AG04450 (cell line): ENCODE measurements at regions not wholly inside any gene's neighbourhood (a gene's known extent, or its start where the extent isn't known, plus 50 kb on each side); places are given as distances from the start of the nearest gene placed in this dataset.

ENCODE experiments used
- CTCF ChIA-PET: fragments of 300-600, 350-600 bp; formaldehyde crosslinking; extraction: SDS; loops from one replicate; lab custom pipeline; 2022; ENCODE audit warnings: antibody characterized with exemption, inconsistent platforms; lab: Charles Lee
- POLR2A ChIA-PET: fragments of 350-600 bp; formaldehyde crosslinking; extraction: SDS; loops from one replicate; lab custom pipeline; 2021; ENCODE audit warnings: antibody characterized with exemption, inconsistent platforms; lab: Yijun Ruan, JAX
- DNase-seq: peaks from one replicate; pipeline ENCODE4 v3.0.0-alpha.2; 2011; ENCODE audit warnings: low read depth, low spot score
- H3K27ac ChIP-seq: one replicate; pipeline ENCODE4 v1.5.1; 2012; ENCODE audit warnings: low read depth, low read length, control low read depth
- H3K27me3 ChIP-seq: one replicate; pipeline ENCODE4 v1.6.0; 2012; ENCODE audit warnings: low read length; ENCODE audit not compliant: control insufficient read depth, insufficient read depth
- H3K4me3 ChIP-seq: 2 replicates; pipeline ENCODE4 v1.5.1; 2011; ENCODE audit warnings: mild to moderate bottlenecking, low read depth, low read length, control low read depth
- H3K9me3 ChIP-seq: 2 replicates; pipeline ENCODE4 v1.5.1; 2012; ENCODE audit warnings: low read length; ENCODE audit not compliant: control insufficient read depth, insufficient read depth
- TF ChIP-seq, protein P1 (sequence below): IDR thresholded peaks from 2 replicates; pipeline ENCODE4 v1.5.1; 2011; ENCODE audit warnings: low read depth, low read length, control low read depth, inconsistent platforms

DNA sequence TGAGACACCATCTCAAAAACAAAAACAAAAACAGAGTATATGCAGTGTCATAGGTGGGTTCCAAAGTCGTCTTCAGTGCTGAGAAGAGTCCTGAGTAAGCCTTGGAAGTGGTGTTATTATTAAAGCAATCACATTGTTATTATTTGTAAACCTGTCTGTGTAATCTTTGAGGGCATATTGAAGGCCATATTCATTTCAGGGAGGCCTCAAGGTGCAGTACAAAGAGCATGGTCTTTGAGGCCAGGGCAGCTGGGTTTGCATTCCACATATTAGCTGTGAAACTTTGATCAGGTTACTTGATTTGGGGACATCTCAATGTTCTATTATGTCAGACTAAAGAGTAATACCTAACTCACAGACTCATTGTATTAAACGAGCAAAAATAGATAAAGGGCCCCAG, 139.3 kb upstream of the SOX4 start:
- TF ChIP-seq, protein P1, sequence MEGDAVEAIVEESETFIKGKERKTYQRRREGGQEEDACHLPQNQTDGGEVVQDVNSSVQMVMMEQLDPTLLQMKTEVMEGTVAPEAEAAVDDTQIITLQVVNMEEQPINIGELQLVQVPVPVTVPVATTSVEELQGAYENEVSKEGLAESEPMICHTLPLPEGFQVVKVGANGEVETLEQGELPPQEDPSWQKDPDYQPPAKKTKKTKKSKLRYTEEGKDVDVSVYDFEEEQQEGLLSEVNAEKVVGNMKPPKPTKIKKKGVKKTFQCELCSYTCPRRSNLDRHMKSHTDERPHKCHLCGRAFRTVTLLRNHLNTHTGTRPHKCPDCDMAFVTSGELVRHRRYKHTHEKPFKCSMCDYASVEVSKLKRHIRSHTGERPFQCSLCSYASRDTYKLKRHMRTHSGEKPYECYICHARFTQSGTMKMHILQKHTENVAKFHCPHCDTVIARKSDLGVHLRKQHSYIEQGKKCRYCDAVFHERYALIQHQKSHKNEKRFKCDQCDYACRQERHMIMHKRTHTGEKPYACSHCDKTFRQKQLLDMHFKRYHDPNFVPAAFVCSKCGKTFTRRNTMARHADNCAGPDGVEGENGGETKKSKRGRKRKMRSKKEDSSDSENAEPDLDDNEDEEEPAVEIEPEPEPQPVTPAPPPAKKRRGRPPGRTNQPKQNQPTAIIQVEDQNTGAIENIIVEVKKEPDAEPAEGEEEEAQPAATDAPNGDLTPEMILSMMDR = no peak
- POLR2A ChIA-PET = no interaction called here

GRCh38 chr6:21455071-21455470, 138.5 kb upstream of the SOX4 start:
- POLR2A ChIA-PET = no interaction called here

More for the DNA sequence above, 139.3 kb upstream of the SOX4 start:
- DNase-seq = no peak
- CTCF ChIA-PET = no interaction called here
- H3K9me3 ChIP-seq = no peaks in the 10 kb centered on the region; the same call in none of the 2 replicates
- no peak overlapping the region for H3K27ac ChIP-seq
- H3K27me3 ChIP-seq = no peaks in the 10 kb centered on the region
- no peak overlapping the region for H3K4me3 ChIP-seq

DNA sequence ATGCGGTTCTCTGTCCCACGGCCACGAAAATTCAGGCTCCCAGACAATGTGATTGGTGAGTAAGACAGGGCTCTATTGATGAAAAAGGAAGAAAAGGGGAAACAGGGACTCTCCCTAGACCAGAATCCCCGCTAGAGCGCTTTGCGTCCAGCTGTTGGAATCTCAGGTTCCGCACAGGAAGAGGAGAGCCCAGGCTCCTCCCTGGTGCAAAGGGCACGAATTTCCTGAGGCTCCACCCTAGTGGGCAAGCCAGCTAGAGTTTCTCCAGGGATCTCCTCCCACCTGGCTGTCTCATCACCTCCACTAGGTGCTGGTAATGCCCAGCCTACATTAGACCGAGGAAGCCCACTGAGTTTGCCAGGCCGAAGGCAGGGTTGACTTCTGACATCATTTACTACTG, 135.9 kb upstream of the SOX4 start:
- H3K27me3 ChIP-seq = no peaks in the 10 kb centered on the region
- CTCF ChIA-PET = interaction anchor here (0.7 kb wide), 1 partner anchor 13 kb away, joined by 3 read pairs; no protein-coding TSS in a partner anchor
- H3K4me3 ChIP-seq = no peak overlapping the region
- H3K9me3 ChIP-seq = no peaks in the 10 kb centered on the region; the same call in none of the 2 replicates
- no peak for DNase-seq
- POLR2A ChIA-PET = no interaction called here
- no peak overlapping the region for H3K27ac ChIP-seq
- TF ChIP-seq, protein P1 = no peak

More at GRCh38 chr6:21455071-21455470, 138.5 kb upstream of the SOX4 start:
- TF ChIP-seq, protein P1 = no peak
- no peak for DNase-seq
- Histone ChIP-seq H3K27me3 (no peaks in the 10 kb centered on the region), H3K4me3 (no peak overlapping the region), H3K9me3 (no peaks in the 10 kb centered on the region; the same call in none of the 2 replicates), H3K27ac (no peak overlapping the region)
- CTCF ChIA-PET = no interaction called here

- H3K27me3 ChIP-seq = no peaks in the 10 kb centered on the region
- ChIA-PET POLR2A (no interaction called here), CTCF (no interaction called here)
- H3K4me3 ChIP-seq = no peak overlapping the region
- no peak for DNase-seq
- TF ChIP-seq, protein P1 = no peak
- H3K9me3 ChIP-seq = no peaks in the 10 kb centered on the region; the same call in none of the 2 replicates
- no peak overlapping the region for H3K27ac ChIP-seq
These were observed 133.9 kb upstream of the SOX4 start for GRCh38 chr6:21459641-21460040.

GRCh38 chr6:21461844-21462518, 131.6 kb upstream of the SOX4 start:
- no peaks in the 10 kb centered on the region for H3K27me3 ChIP-seq
- ChIA-PET POLR2A (no interaction called here), CTCF (no interaction called here)
- no peak overlapping the region for H3K4me3 ChIP-seq
- no peak overlapping the region for H3K27ac ChIP-seq
- no peak for DNase-seq
- TF ChIP-seq, protein P1 = no peak
- no peaks in the 10 kb centered on the region; the same call in none of the 2 replicates for H3K9me3 ChIP-seq
